ENCODE measurements at regions not wholly inside any gene's neighbourhood (a gene's known extent, or its start where the extent isn't known, plus 50 kb on each side); places are given as distances from the start of the nearest gene placed in this dataset.

GRCh38 chr1:55318116-55318817 is 103.1 kb upstream of the USP24 start:
- H3K27ac ChIP-seq, result no peak overlapping the region
- no peak for TF ChIP-seq CTCF (conservative IDR thresholded peaks at IDR 0.05)

GRCh38 chr1:55317673-55318072 is 102.5 kb upstream of the USP24 start:
- no peak for TF ChIP-seq CTCF (conservative IDR thresholded peaks at IDR 0.05)
- H3K27ac ChIP-seq, result no peak overlapping the region

- no peak for TF ChIP-seq CTCF (conservative IDR thresholded peaks at IDR 0.05)
- H3K27ac ChIP-seq, result no peak overlapping the region
Observed at GRCh38 chr1:55316947-55317662, 101.9 kb upstream of the USP24 start.

- no peak overlapping the region for H3K27ac ChIP-seq
- no peak for TF ChIP-seq CTCF (conservative IDR thresholded peaks at IDR 0.05)
Observed at GRCh38 chr1:55316502-55316901, 101.3 kb upstream of the USP24 start.

- H3K27ac ChIP-seq, result no peak overlapping the region
- no peak for TF ChIP-seq CTCF (conservative IDR thresholded peaks at IDR 0.05)
Observed at GRCh38 chr1:55315552-55315951, 100.4 kb upstream of the USP24 start.

- no peak for TF ChIP-seq CTCF (conservative IDR thresholded peaks at IDR 0.05)
- no peak overlapping the region for H3K27ac ChIP-seq
Observed at GRCh38 chr1:55314740-55315139, 99.6 kb upstream of the USP24 start.

- TF ChIP-seq CTCF (conservative IDR thresholded peaks at IDR 0.05), result no peak
Observed at GRCh38 chr1:55313903-55314302, 98.7 kb upstream of the USP24 start.

More at GRCh38 chr1:55313903-55314302, 98.7 kb upstream of the USP24 start:
- no peak overlapping the region for H3K27ac ChIP-seq

All from VCaP (cell line).